Fibroblast of pulmonary artery (primary cell): ENCODE measurements at regions not wholly inside any gene's neighbourhood (a gene's known extent, or its start where the extent isn't known, plus 50 kb on each side); places are given as distances from the start of the nearest gene placed in this dataset.

ENCODE experiments used
- DNase-seq: peaks from one replicate; pipeline ENCODE4 v3.0.0-alpha.2; 2010; ENCODE audit warnings: low read depth
- H3K4me3 ChIP-seq: replicated peaks from 2 replicates; pipeline ENCODE4 v1.5.1; 2011; ENCODE audit warnings: low read depth, mild to moderate bottlenecking, control low read depth, low read length, moderate library complexity
- TF ChIP-seq, protein P1 (sequence below): IDR thresholded peaks from 2 replicates; pipeline ENCODE4 v1.5.1; 2011; ENCODE audit warnings: mild to moderate bottlenecking, control low read depth, low read length, inconsistent platforms; ENCODE audit errors: missing control alignments

DNA sequence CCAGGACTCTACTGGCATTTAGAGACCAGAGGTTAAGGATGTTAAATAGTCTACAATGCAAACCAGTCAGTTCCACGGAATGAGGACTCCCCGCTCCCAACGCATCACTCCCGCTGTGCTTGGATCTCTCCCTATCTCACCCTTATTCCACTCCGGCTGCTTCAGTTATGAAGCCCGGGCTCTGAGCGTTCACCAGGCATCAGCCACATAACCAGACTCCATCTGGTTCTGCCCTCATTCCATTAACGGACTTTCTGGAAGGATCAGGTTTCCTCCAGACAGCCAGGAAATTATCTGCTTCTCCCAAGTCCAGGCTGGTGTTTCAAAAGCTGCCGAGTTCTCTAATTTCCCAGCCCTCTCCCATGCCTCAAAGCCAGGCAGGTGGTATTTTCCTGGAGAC, 499.3 kb downstream of the GLRX3 start:
- no peak for DNase-seq
- TF ChIP-seq, protein P1, sequence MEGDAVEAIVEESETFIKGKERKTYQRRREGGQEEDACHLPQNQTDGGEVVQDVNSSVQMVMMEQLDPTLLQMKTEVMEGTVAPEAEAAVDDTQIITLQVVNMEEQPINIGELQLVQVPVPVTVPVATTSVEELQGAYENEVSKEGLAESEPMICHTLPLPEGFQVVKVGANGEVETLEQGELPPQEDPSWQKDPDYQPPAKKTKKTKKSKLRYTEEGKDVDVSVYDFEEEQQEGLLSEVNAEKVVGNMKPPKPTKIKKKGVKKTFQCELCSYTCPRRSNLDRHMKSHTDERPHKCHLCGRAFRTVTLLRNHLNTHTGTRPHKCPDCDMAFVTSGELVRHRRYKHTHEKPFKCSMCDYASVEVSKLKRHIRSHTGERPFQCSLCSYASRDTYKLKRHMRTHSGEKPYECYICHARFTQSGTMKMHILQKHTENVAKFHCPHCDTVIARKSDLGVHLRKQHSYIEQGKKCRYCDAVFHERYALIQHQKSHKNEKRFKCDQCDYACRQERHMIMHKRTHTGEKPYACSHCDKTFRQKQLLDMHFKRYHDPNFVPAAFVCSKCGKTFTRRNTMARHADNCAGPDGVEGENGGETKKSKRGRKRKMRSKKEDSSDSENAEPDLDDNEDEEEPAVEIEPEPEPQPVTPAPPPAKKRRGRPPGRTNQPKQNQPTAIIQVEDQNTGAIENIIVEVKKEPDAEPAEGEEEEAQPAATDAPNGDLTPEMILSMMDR, result no peak
- H3K4me3 ChIP-seq, result no peak overlapping the region

DNA sequence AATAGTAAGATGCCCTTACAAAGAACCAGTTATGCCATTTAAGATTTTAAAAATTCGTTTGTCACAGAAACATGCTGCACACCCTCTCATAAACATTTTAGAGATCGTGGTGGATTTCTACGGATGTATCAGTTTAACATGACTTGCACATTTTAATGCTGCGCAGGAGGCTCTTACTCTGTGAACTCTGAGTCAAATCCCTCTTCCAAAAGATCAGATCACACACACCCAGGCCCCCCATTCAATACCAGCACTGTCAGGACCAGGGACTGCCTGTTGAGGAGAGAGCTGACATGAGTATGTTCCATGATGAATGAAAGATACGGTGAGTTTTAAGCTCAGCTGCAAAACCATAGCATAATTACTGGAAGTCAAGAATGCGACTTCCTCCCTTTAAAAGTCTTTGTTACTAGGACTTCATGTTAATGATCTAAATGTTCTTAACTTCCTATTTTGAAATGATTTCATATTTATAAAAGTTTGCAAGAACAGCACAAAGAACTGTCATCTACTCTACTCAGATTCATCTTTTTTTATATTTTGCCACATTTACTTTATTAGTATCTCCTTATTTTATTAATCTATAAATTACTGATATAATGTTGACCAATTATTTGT, 500.2 kb downstream of the GLRX3 start:
- TF ChIP-seq, protein P1, result no peak
- no peak for DNase-seq
- no peak overlapping the region for H3K4me3 ChIP-seq

DNA sequence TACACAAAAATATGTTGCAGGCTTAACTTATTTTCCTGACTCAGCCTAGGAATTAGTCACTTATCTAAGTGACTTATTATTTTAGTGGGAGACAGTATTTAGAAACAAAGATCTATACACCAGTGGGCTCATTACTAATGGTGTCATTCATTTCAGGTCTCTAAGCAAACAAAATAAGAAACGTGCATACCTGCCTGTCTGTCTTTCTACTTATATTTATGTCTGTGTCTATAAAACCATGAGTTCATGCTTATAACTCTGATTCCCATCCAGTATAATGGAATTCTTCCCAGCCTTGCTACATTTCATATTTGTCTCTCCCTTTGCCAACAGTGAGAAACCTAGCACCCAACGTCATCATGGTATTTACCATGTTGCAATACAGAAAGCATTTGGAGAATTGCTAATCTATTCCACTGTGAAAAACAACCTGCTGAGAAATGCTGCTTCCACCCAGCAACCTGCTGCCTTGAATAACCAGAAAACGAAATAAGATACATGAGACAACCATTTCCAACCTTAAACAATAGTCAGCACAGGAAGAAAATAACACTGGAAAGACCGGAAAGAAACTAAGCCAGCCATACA, 501.0 kb downstream of the GLRX3 start:
- TF ChIP-seq, protein P1, result no peak
- H3K4me3 ChIP-seq, result no peak overlapping the region
- no peak for DNase-seq

DNA sequence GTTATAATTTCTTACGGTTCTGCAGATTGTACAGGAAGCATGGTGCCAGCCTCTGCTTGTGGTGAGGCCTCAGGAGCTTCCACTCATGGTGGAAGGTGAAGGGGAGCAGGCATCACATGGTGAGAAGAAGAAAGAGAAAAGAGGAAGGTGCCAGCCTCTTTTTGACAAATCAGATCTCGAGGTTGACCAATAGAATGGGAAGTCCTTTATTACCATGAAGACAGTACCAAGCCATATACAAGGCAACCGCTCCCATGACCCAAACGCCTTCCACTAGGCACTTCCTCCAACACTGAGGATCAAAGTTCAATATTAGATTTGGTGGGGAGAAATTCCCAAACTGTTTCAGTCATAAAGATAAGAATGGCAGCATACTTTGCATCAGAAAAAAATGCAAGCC, 502.8 kb downstream of the GLRX3 start:
- DNase-seq, result no peak
- TF ChIP-seq, protein P1, result no peak
- no peak overlapping the region for H3K4me3 ChIP-seq

DNA sequence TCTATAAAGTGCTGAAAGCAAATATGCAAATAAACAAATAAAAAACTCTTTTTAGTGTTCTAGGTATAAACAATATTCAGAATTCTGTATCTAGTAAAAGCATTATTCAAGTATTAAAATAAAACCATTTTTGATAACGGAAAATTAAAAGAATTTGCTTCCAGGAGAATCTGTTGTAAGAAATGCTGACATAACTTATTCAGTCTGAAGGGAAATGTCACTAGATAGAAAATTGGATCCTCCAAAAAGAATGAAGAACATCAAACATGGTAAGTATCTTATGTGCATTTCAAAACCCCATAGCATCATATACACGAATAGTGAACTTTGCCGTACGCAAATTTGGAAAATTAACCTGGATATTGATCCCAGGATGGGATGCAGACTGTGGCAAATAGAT, 506.7 kb downstream of the GLRX3 start:
- H3K4me3 ChIP-seq, result no peak overlapping the region
- no peak for DNase-seq
- TF ChIP-seq, protein P1, result no peak

DNA sequence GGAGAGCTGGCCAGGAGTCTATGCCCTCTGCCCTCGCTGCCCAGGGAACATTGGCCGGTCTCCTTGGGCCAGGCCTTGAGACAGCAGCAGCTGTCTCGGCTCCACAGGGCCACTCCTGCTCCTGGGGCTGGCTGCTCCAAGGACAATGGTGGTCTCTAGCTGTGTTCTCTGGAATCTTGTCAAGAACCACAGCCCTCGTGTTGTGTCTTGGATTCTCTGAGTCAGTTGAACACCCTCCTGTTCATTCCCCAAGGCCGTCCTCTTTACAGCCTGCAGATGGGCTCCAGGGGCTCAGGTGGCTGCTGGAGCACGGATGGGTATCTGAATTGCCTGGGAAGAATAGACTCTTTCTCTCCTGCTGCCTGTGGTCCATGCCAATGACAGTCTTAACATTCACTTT, 511.1 kb downstream of the GLRX3 start:
- no peak overlapping the region for H3K4me3 ChIP-seq
- DNase-seq, result no peak
- TF ChIP-seq, protein P1, result no peak

DNA sequence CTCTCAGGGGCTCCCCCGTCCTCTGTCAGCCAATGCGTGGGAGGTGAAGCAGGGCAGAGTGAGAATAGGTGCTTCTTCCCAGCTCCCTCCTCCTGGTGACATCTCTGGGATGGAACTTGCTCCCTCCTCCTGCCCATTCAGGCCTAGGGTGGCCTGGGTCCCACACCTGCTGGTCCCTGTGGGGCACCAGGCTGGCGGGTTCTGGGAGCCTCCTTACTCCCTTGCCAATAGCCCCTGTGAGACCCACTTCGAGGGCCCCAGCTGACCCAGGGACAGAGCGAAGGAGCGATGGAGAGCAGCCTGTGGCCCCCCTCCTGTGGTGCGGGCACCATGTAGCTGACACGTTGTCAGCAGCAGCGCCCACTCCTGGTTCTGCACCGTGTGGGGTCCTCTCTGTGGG, 512.6 kb downstream of the GLRX3 start:
- no peak overlapping the region for H3K4me3 ChIP-seq
- DNase-seq, result no peak
- TF ChIP-seq, protein P1, result no peak
